Hematopoietic multipotent progenitor cell treated with erythropoietin and hydrocortisone succinate and interleukin-3 and kit ligand, for 6 days (in vitro differentiated cells): ENCODE measurements at regions not wholly inside any gene's neighbourhood (a gene's known extent, or its start where the extent isn't known, plus 50 kb on each side); places are given as distances from the start of the nearest gene placed in this dataset.
"Not testable (repeated sequence)": the region's sequence is repeated elsewhere in the genome, so short reads cannot be mapped to it uniquely, and the experiment has no call there.

Experiments
- DNase-seq: peaks from one replicate; pipeline ENCODE4 v3.0.0-alpha.2; 2015

GRCh38 chr6:10343320-10343719, 71.6 kb downstream of the TFAP2A start:
- no peak for DNase-seq

- no peak for DNase-seq
Observed at GRCh38 chr6:10341605-10342004, 73.3 kb downstream of the TFAP2A start.

- DNase-seq = no peak
Observed at GRCh38 chr6:10338151-10338550, 76.7 kb downstream of the TFAP2A start.

GRCh38 chr6:10337376-10337775, 77.5 kb downstream of the TFAP2A start:
- DNase-seq = not testable (repeated sequence)

GRCh38 chr6:10332111-10332510, 82.8 kb downstream of the TFAP2A start:
- DNase-seq = no peak

- DNase-seq = no peak
Observed at GRCh38 chr6:10331334-10331968, 83.4 kb downstream of the TFAP2A start.

- DNase-seq = no peak
Observed at GRCh38 chr6:10330515-10330914, 84.4 kb downstream of the TFAP2A start.

- DNase-seq = no peak
Observed at GRCh38 chr6:10323018-10323417, 91.9 kb downstream of the TFAP2A start.

GRCh38 chr6:10320291-10320690, 94.6 kb downstream of the TFAP2A start:
- no peak for DNase-seq

GRCh38 chr6:10316373-10316721, 98.5 kb downstream of the TFAP2A start:
- DNase-seq = no peak

GRCh38 chr6:10315658-10316372, 99.1 kb downstream of the TFAP2A start:
- DNase-seq = no peak

GRCh38 chr6:10315034-10315433, 99.8 kb downstream of the TFAP2A start:
- DNase-seq = no peak

GRCh38 chr6:10314163-10314955, 100.5 kb downstream of the TFAP2A start:
- DNase-seq = no peak

- no peak for DNase-seq
Observed at GRCh38 chr6:10313799-10314162, 101.1 kb downstream of the TFAP2A start.

GRCh38 chr6:10312445-10312844, 102.4 kb downstream of the TFAP2A start:
- no peak for DNase-seq

- DNase-seq = not testable (repeated sequence)
Observed at GRCh38 chr6:10311546-10312405, 103.1 kb downstream of the TFAP2A start.

GRCh38 chr6:10310826-10311225, 104.0 kb downstream of the TFAP2A start:
- DNase-seq = no peak

- DNase-seq = no peak
Observed at GRCh38 chr6:10310330-10310653, 104.6 kb downstream of the TFAP2A start.

GRCh38 chr6:10309457-10310329, 105.2 kb downstream of the TFAP2A start:
- DNase-seq = no peak

GRCh38 chr6:10307476-10307875, 107.4 kb downstream of the TFAP2A start:
- no peak for DNase-seq

GRCh38 chr6:10307028-10307427, 107.8 kb downstream of the TFAP2A start:
- DNase-seq = no peak

- no peak for DNase-seq
Observed at GRCh38 chr6:10305790-10306415, 109.0 kb downstream of the TFAP2A start.
